ENCODE measurements at regions not wholly inside any gene's neighbourhood (a gene's known extent, or its start where the extent isn't known, plus 50 kb on each side); places are given as distances from the start of the nearest gene placed in this dataset.
"Not testable (repeated sequence)": the region's sequence is repeated elsewhere in the genome, so short reads cannot be mapped to it uniquely, and the experiment has no call there.

DNA sequence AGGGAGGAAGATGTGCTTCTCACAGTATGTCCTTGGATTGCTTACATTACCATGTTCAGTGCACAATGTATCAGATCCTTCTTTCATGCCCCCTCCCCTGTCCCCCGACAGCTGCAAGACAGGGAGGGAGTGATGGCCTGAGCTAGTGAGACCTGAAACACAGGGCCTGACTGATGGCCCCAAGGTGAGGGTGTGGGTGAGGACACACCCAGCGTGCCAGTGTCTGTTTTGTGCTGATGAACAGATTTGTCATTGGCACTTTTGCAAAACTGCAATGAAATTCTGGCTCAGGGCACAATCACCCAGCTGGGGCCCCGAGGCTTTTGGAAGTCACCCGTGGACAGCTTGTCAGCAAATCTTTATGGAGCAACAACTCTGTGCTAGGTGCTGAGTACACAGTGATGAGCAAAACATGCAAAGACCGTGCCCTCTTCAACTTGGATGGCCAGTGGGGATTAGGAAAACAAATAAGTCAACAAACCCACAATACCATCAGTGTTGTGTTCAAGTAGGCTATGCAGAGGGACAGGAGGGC lies 59.4 kb upstream of the EMX2 start:
- H3K27me3 ChIP-seq (replicated peaks; ENCODE audit: insufficient read depth, low read length): no peaks in the 10 kb centered on the region
- H3K4me3 ChIP-seq (ENCODE audit: low read length): no peak overlapping the region
- H3K9ac ChIP-seq (ENCODE audit: low read length): no peak overlapping the region
- TF ChIP-seq, protein P1, sequence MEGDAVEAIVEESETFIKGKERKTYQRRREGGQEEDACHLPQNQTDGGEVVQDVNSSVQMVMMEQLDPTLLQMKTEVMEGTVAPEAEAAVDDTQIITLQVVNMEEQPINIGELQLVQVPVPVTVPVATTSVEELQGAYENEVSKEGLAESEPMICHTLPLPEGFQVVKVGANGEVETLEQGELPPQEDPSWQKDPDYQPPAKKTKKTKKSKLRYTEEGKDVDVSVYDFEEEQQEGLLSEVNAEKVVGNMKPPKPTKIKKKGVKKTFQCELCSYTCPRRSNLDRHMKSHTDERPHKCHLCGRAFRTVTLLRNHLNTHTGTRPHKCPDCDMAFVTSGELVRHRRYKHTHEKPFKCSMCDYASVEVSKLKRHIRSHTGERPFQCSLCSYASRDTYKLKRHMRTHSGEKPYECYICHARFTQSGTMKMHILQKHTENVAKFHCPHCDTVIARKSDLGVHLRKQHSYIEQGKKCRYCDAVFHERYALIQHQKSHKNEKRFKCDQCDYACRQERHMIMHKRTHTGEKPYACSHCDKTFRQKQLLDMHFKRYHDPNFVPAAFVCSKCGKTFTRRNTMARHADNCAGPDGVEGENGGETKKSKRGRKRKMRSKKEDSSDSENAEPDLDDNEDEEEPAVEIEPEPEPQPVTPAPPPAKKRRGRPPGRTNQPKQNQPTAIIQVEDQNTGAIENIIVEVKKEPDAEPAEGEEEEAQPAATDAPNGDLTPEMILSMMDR (IDR thresholded peaks at IDR 0.05; ENCODE audit: low read length): no peak
- TF ChIP-seq EZH2phosphoT487 (IDR thresholded peaks at IDR 0.05; ENCODE audit: low read length) (no peak), EZH2 (optimal IDR thresholded peaks at IDR 0.05; ENCODE audit: low read depth, low read length) (no peak)
- no peak overlapping the region for H3K27ac ChIP-seq (ENCODE audit: low read length)
- no peaks in the 10 kb centered on the region for H3K79me2 ChIP-seq (ENCODE audit: low read length)
- H4K20me1 ChIP-seq (ENCODE audit: insufficient read depth, low read length): no peaks in the 10 kb centered on the region
- no peaks in the 10 kb centered on the region for H3K9me2 ChIP-seq (replicated peaks; ENCODE audit: insufficient read depth, low read length)
- H3K4me1 ChIP-seq (ENCODE audit: low read length): no peaks in the 10 kb centered on the region
- no peaks in the 10 kb centered on the region for H3K36me3 ChIP-seq (replicated peaks; ENCODE audit: insufficient read depth, low read length)
- DNase-seq: no peak
- no peak overlapping the region for H2AFZ ChIP-seq (ENCODE audit: low read length)
- H3F3A ChIP-seq (ENCODE audit: insufficient read depth, low read length): no peaks in the 10 kb centered on the region
- no peak overlapping the region for H3K4me2 ChIP-seq (ENCODE audit: low read depth, low read length)
- H3K9me3 ChIP-seq (replicated peaks; ENCODE audit: insufficient read depth, low read length): no peaks in the 10 kb centered on the region

DNA sequence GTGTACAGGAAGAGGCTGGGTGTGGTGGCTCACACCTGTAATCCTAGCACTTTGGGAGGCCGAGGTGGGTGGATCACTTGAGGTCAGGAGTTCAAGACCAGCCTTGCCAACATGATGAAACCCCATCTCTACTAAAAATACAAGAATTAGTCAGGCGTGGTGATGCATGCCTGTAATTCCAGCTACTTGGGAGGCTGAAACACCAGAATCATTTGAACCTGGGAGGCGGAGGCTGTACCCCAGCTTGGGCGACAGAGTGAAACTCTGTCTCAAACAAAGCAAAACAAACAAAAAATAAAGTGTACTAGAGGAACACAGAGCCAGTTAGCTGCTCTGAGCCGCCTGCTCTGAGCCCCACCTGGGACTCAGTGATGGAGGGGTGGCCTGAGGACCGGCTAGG lies 61.5 kb upstream of the EMX2 start:
- H3K9ac ChIP-seq (ENCODE audit: low read length); H3F3A ChIP-seq (ENCODE audit: insufficient read depth, low read length); H3K27me3 ChIP-seq (replicated peaks; ENCODE audit: insufficient read depth, low read length); H3K4me1 ChIP-seq (ENCODE audit: low read length); H3K9me2 ChIP-seq (replicated peaks; ENCODE audit: insufficient read depth, low read length); H3K4me3 ChIP-seq (ENCODE audit: low read length); DNase-seq; H3K27ac ChIP-seq (ENCODE audit: low read length); H4K20me1 ChIP-seq (ENCODE audit: insufficient read depth, low read length); H3K79me2 ChIP-seq (ENCODE audit: low read length); H3K9me3 ChIP-seq (replicated peaks; ENCODE audit: insufficient read depth, low read length); H3K4me2 ChIP-seq (ENCODE audit: low read depth, low read length); H3K36me3 ChIP-seq (replicated peaks; ENCODE audit: insufficient read depth, low read length); H2AFZ ChIP-seq (ENCODE audit: low read length): not testable (repeated sequence)

DNA sequence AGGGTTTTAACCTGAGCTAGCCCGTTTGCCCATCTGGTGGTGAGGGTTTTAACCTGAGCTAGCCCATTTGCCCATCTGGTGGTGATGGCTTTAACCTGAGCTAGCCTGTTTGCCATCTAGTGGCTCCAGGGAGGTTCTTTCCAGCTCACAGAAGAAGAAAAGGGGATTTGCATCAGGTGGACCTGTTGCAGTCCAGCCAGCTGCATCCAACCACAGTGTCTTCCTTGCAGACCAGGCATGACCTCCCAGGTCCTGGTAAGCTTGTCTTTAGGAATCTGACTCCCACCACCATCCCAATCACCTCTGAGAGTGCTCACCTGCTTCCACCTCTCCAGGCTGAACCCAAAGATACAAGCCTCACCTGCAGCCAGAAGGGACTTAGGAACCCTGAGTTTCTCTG lies 62.4 kb upstream of the EMX2 start:
- no peak overlapping the region for H3K9ac ChIP-seq (ENCODE audit: low read length)
- no peaks in the 10 kb centered on the region for H3K4me1 ChIP-seq (ENCODE audit: low read length)
- no peaks in the 10 kb centered on the region for H3K36me3 ChIP-seq (replicated peaks; ENCODE audit: insufficient read depth, low read length)
- DNase-seq: no peak
- no peaks in the 10 kb centered on the region for H4K20me1 ChIP-seq (ENCODE audit: insufficient read depth, low read length)
- no peaks in the 10 kb centered on the region for H3K27me3 ChIP-seq (replicated peaks; ENCODE audit: insufficient read depth, low read length)
- no peak overlapping the region for H3K4me2 ChIP-seq (ENCODE audit: low read depth, low read length)
- no peaks in the 10 kb centered on the region for H3K9me3 ChIP-seq (replicated peaks; ENCODE audit: insufficient read depth, low read length)
- TF ChIP-seq EZH2 (optimal IDR thresholded peaks at IDR 0.05; ENCODE audit: low read depth, low read length) (no peak), EZH2phosphoT487 (IDR thresholded peaks at IDR 0.05; ENCODE audit: low read length) (no peak)
- TF ChIP-seq, protein P1 (IDR thresholded peaks at IDR 0.05; ENCODE audit: low read length): no peak
- no peaks in the 10 kb centered on the region for H3F3A ChIP-seq (ENCODE audit: insufficient read depth, low read length)
- H3K79me2 ChIP-seq (ENCODE audit: low read length): no peaks in the 10 kb centered on the region
- no peaks in the 10 kb centered on the region for H3K9me2 ChIP-seq (replicated peaks; ENCODE audit: insufficient read depth, low read length)
- no peak overlapping the region for H2AFZ ChIP-seq (ENCODE audit: low read length)
- H3K27ac ChIP-seq (ENCODE audit: low read length): no peak overlapping the region
- H3K4me3 ChIP-seq (ENCODE audit: low read length): no peak overlapping the region

DNA sequence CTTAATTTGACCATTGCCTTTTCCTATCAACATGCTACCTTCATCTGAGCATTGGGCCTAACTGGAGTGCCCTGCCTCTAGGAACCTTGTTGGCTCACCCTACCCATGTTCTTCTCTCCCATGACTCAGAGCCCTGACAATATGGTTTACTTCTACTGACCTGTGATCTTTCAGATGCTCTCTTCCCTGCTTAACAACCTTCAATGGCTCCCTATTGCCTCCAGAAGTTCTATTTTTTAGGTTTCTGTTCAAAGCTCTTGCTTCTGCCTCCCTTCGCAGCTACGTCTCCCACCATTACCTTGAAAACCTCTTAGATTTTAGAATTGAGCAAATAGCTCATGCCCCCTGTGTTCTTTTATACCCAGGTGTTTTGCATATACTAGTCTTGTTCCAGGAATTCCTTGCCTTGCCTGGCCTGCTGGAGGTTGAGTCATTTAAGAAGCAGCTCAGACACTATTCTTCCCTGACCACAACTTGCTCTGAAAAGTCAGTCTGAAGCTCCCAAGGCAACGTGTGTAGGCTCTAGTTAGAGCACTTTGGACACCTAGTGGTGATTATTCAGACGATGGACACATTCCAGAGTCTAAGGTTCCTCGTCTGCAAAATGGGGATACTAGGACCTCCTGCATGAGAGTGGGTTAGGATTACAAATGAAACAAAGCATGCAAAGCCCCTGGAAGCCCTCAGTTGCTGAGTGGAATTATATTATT lies 64.4 kb upstream of the EMX2 start:
- TF ChIP-seq EZH2 (optimal IDR thresholded peaks at IDR 0.05; ENCODE audit: low read depth, low read length) (no peak), EZH2phosphoT487 (IDR thresholded peaks at IDR 0.05; ENCODE audit: low read length) (no peak)
- TF ChIP-seq, protein P1 (IDR thresholded peaks at IDR 0.05; ENCODE audit: low read length): no peak
- Histone ChIP-seq H3K4me2 (ENCODE audit: low read depth, low read length) (no peak overlapping the region), H3K27ac (ENCODE audit: low read length) (no peak overlapping the region)

More for the DNA sequence above, 64.4 kb upstream of the EMX2 start:
- Histone ChIP-seq H4K20me1 (ENCODE audit: insufficient read depth, low read length) (no peaks in the 10 kb centered on the region), H3K4me3 (ENCODE audit: low read length) (no peak overlapping the region), H3K9me3 (replicated peaks; ENCODE audit: insufficient read depth, low read length) (no peaks in the 10 kb centered on the region), H3K9me2 (replicated peaks; ENCODE audit: insufficient read depth, low read length) (no peaks in the 10 kb centered on the region), H3K4me1 (ENCODE audit: low read length) (no peaks in the 10 kb centered on the region), H3K27me3 (replicated peaks; ENCODE audit: insufficient read depth, low read length) (no peaks in the 10 kb centered on the region), H2AFZ (ENCODE audit: low read length) (no peak overlapping the region), H3K36me3 (replicated peaks; ENCODE audit: insufficient read depth, low read length) (no peaks in the 10 kb centered on the region), H3K9ac (ENCODE audit: low read length) (no peak overlapping the region), H3K79me2 (ENCODE audit: low read length) (no peaks in the 10 kb centered on the region), H3F3A (ENCODE audit: insufficient read depth, low read length) (no peaks in the 10 kb centered on the region)
- DNase-seq: no peak

Measured in MM.1S (cell line).